ENCODE measurements at regions not wholly inside any gene's neighbourhood (a gene's known extent, or its start where the extent isn't known, plus 50 kb on each side); places are given as distances from the start of the nearest gene placed in this dataset.

DNA sequence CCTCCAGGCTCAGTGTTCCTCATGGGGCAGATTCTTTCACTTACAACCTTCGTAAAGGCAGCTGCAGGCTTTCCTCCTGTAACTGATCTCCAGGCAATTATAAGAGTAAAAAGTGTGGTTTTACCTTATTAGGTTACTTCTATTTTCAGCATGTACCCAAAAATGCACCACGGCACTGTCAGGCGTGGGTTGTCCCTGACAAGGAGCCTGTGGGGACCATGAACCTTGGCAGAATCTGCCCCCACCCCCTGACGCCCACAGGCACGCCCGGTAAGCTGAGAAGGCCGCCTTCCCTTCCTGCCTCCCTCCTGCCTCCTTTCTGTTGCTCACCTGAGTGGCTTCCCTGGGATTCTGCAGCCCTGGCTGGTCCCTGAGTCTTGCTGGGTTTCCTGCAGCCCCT, 1383.3 kb downstream of the TBC1D22A start:
- TF ChIP-seq, protein P1, sequence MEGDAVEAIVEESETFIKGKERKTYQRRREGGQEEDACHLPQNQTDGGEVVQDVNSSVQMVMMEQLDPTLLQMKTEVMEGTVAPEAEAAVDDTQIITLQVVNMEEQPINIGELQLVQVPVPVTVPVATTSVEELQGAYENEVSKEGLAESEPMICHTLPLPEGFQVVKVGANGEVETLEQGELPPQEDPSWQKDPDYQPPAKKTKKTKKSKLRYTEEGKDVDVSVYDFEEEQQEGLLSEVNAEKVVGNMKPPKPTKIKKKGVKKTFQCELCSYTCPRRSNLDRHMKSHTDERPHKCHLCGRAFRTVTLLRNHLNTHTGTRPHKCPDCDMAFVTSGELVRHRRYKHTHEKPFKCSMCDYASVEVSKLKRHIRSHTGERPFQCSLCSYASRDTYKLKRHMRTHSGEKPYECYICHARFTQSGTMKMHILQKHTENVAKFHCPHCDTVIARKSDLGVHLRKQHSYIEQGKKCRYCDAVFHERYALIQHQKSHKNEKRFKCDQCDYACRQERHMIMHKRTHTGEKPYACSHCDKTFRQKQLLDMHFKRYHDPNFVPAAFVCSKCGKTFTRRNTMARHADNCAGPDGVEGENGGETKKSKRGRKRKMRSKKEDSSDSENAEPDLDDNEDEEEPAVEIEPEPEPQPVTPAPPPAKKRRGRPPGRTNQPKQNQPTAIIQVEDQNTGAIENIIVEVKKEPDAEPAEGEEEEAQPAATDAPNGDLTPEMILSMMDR (IDR thresholded peaks at IDR 0.05; ENCODE audit: low read length), result no peak
- TF ChIP-seq EZH2phosphoT487 (IDR thresholded peaks at IDR 0.05; ENCODE audit: low read length) (no peak), EZH2 (optimal IDR thresholded peaks at IDR 0.05; ENCODE audit: low read depth, low read length) (no peak)

Measured in MM.1S (cell line).